Parathyroid adenoma (tissue), 2 donors: ENCODE measurements at regions not wholly inside any gene's neighbourhood (a gene's known extent, or its start where the extent isn't known, plus 50 kb on each side); places are given as distances from the start of the nearest gene placed in this dataset.

Experiments
- H2AFZ ChIP-seq: fragments of 300-600 bp; sonication (generic); one replicate; pipeline ENCODE4 v1.7.0; 2017; ENCODE audit warnings: antibody characterized with exemption, mild to moderate bottlenecking
- H3K27ac ChIP-seq: fragments of 300-600 bp; sonication (generic); one replicate; pipeline ENCODE4 v1.7.0; 2017
- H3K27me3 ChIP-seq: fragments of 300-600 bp; sonication (generic); one replicate; pipeline ENCODE4 v1.7.0; 2017; ENCODE audit warnings: low read length; ENCODE audit not compliant: control insufficient read depth, insufficient read depth
- H3K36me3 ChIP-seq: fragments of 300-600 bp; sonication (generic); one replicate; pipeline ENCODE4 v1.7.0; 2017; ENCODE audit warnings: low read length; ENCODE audit not compliant: control insufficient read depth, insufficient read depth
- H3K4me1 ChIP-seq: fragments of 300-600 bp; sonication (generic); one replicate; pipeline ENCODE4 v1.7.0; 2017; ENCODE audit warnings: control low read depth
- H3K4me2 ChIP-seq: fragments of 300-600 bp; sonication (generic); one replicate; pipeline ENCODE4 v1.7.0; 2017; ENCODE audit warnings: low read length
- H3K4me3 ChIP-seq: fragments of 300-600 bp; sonication (generic); one replicate; pipeline ENCODE4 v1.7.0; 2017; ENCODE audit warnings: low read depth, low read length
- H3K79me2 ChIP-seq: fragments of 300-600 bp; sonication (generic); one replicate; pipeline ENCODE4 v1.7.0; 2017; ENCODE audit warnings: control low read depth
- H3K9ac ChIP-seq: fragments of 300-600 bp; sonication (generic); one replicate; pipeline ENCODE4 v1.7.0; 2017; ENCODE audit warnings: mild to moderate bottlenecking
- H3K9me3 ChIP-seq: fragments of 300-600 bp; sonication (generic); one replicate; pipeline ENCODE4 v1.7.0; 2017; ENCODE audit warnings: low read length; ENCODE audit not compliant: control insufficient read depth
- CTCF ChIP-seq: fragments of 300-600 bp; sonication (generic); IDR thresholded peaks from one replicate; pipeline ENCODE4 v1.7.0; 2017; ENCODE audit warnings: antibody characterized with exemption, mild to moderate bottlenecking
- donor health status: primary hyperparathyroidism.

GRCh38 chr10:29805134-29805723 lies 170.5 kb upstream of the SVIL start:
- Histone ChIP-seq H3K27me3 (no peaks in the 10 kb centered on the region), H3K79me2 (no peaks in the 10 kb centered on the region), H3K4me3 (no peak overlapping the region), H3K36me3 (no peaks in the 10 kb centered on the region), H3K27ac (peak overlapping the region; percentile 79), H3K9ac (no peak overlapping the region), H2AFZ (peak overlapping the region; percentile 17), H3K4me1 (peaks cover 52% of the 10 kb centered on the region), H3K9me3 (no peaks in the 10 kb centered on the region), H3K4me2 (no peak overlapping the region)
- no peak for TF ChIP-seq CTCF

- Histone ChIP-seq H3K9me3 (no peaks in the 10 kb centered on the region), H3K4me2 (peak overlapping the region; percentile 4), H3K36me3 (no peaks in the 10 kb centered on the region), H3K4me1 (peaks cover 48% of the 10 kb centered on the region), H3K27ac (peak overlapping the region; percentile 79), H3K27me3 (no peaks in the 10 kb centered on the region), H3K9ac (no peak overlapping the region), H3K4me3 (no peak overlapping the region), H3K79me2 (no peaks in the 10 kb centered on the region), H2AFZ (peak overlapping the region; percentile 71)
- TF ChIP-seq CTCF = no peak
Measured at GRCh38 chr10:29804025-29804852, 169.5 kb upstream of the SVIL start.

- H3K27ac ChIP-seq = no peak overlapping the region
- H3K4me1 ChIP-seq = peaks cover 38% of the 10 kb centered on the region
- no peaks in the 10 kb centered on the region for H3K27me3 ChIP-seq
- H3K4me2 ChIP-seq = no peak overlapping the region
- H3K9me3 ChIP-seq = no peaks in the 10 kb centered on the region
- H3K36me3 ChIP-seq = no peaks in the 10 kb centered on the region
- H2AFZ ChIP-seq = no peak overlapping the region
- no peaks in the 10 kb centered on the region for H3K79me2 ChIP-seq
- no peak overlapping the region for H3K4me3 ChIP-seq
- no peak overlapping the region for H3K9ac ChIP-seq
- TF ChIP-seq CTCF = no peak
Measured at GRCh38 chr10:29802171-29802570, 167.4 kb upstream of the SVIL start.

GRCh38 chr10:29798921-29799690 lies 164.3 kb upstream of the SVIL start:
- Histone ChIP-seq H2AFZ (no peak overlapping the region), H3K27ac (no peak overlapping the region), H3K4me1 (peaks cover 18% of the 10 kb centered on the region), H3K4me3 (no peak overlapping the region), H3K9me3 (no peaks in the 10 kb centered on the region), H3K36me3 (no peaks in the 10 kb centered on the region), H3K9ac (no peak overlapping the region), H3K27me3 (no peaks in the 10 kb centered on the region), H3K4me2 (no peak overlapping the region), H3K79me2 (no peaks in the 10 kb centered on the region)
- no peak for TF ChIP-seq CTCF
